NCI-H774 (cell line): ENCODE measurements at regions not wholly inside any gene's neighbourhood (a gene's known extent, or its start where the extent isn't known, plus 50 kb on each side); places are given as distances from the start of the nearest gene placed in this dataset.
A peak's percentile ranks its signal among the peaks of the same experiment; 100 is the strongest.

Source experiments
- DNase-seq: peaks from one replicate; lab custom pipeline; 2025; lab: John Stamatoyannopoulos, UW

GRCh38 chr3:78148986-78149717 is 1109.3 kb downstream of the ROBO2 start:
- no peak for DNase-seq

DNA sequence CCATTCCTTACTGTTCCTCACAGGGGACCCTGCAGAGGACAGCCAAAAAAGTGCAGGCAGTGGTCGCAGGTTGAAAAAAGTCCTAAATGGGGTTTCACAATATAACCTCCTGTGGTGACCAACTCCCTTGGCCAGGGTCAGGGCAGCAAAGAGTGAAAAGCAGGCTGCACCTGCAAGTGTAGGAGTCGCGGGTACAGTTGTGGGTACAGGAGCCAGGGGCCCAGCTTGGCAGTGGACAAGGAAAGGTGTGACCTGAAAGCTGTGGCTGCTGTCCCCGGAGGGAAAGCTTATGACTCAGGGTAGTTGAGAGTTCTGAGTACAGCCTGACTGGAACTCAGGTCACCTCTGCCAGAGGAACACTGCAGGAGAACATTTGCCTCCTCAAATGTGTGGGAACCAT is 1114.1 kb downstream of the ROBO2 start:
- DNase-seq = no peak

- no peak for DNase-seq
These were observed 1114.8 kb downstream of the ROBO2 start for GRCh38 chr3:78154521-78155186.

GRCh38 chr3:78161736-78162135 is 1121.8 kb downstream of the ROBO2 start:
- no peak for DNase-seq

DNA sequence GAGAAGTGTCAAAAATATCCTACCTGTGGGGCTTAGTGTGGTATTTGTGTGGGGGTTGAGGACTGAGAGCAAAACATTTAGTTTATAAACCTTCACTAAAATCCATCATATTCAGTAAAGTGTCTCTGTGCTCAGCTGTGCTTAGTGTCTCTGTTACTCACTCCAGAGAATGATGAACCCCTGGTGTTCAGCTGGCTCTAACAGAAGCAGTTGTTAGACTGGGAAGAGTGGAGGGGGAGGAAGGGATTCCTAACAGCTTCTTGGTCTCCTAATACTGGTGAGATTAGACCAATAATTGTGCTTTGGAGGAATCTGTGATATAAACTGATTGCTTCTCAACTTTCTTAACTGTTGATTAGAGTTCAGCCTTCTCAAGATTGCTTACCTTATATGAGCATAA is 1123.5 kb downstream of the ROBO2 start:
- no peak for DNase-seq

DNA sequence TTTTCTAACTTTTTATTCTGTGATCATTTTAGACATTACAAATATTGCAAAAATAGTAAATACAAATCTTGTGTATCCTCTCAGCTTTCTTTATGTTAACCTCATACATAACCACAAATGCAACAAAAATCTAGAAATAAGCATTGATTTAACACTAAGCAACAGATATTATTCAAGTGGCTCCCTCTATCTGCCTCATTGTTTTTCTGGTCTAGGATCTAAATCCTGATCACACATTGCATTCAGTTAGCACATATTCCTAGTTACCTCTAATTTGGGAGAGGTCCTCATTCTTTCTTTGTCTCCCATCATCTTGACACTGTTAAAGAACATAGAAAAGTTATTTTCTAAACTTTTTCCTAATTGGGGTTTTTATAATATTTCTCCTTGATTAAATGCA is 1126.0 kb downstream of the ROBO2 start:
- no peak for DNase-seq

- no peak for DNase-seq
These were observed 1134.9 kb downstream of the ROBO2 start for GRCh38 chr3:78174821-78175220.

GRCh38 chr3:78176869-78177268 is 1137.0 kb downstream of the ROBO2 start:
- DNase-seq = no peak

DNA sequence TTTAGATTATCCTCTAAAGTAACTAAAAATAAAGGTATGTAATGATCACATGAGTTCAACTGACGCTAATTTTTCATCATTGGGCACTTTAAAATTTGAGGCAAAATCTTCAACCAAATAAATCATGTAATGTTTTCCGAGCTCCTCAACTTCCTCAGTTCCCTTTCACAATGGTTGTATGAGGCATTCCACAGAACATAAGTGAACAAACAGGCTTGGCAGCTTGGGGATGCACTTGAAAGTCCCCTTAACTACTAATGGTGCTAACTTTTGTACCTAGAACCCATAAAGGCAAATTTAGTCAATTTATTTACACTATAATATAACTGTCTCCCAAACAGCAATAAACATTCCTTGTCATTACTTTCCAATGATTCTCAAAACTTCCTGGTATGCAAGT is 1137.9 kb downstream of the ROBO2 start:
- DNase-seq = no peak

- DNase-seq = no peak
These were observed 1138.3 kb downstream of the ROBO2 start for GRCh38 chr3:78178209-78178608.

DNA sequence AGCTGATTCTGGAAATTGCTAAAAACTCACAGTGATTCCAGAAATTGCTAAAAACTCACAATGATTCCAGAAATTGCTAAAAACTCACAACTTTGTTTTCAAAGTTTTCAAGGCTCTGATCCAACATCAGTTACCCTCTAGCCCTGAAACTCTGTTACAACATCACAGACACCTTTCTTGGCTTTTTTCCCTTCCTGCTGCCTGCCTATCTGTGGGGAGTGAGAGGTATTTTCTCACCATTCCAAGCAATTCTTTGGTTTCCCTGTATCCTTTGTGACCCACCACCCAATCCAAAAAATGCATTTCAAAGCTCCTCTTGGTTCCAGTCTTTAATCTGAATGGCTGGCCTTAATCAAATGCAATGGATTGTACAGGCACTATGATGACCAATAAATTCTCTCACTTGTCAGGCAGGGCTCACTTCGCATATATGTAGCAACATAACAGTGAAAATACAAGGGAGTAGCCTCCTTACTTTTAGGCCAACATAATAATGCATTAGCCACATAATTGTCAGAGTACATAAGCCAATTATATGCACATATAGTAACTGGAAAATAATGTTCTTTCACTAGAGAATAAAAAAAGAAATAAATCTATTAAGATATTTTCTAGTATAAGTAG is 1139.0 kb downstream of the ROBO2 start:
- DNase-seq = no peak

DNA sequence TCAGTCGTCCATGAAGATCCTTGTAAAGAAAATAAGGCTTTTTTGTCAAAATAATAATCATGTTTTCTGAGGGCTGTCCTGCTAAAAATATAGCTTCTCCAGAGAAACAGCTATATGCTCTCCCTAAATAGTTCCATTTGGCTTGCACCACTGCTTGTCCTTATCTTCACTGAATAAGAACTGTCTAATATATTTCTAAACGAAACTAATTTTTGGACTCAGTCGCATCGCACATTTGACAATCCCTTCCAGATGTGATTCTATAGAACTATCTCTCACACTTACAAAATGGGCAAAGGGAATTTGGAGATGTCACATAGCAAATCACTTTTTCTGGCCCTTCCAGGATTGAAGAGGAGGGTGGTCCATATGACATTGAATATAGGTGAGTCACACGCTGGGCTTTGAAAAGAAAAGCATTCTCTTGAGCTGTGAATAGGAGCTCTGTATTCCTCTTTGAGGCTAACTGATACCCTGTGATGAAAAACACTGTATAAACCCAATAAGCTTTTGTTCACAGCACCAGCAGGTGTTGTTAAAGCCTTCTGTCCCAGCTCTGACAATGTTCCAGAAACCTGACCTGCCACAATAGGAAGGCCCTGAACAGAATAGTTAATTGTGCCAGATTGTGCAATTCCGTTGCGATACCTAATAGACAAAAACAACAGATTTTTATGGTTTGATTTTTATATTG is 1144.2 kb downstream of the ROBO2 start:
- DNase-seq = peak; percentile 30

- DNase-seq = no peak
These were observed 1146.5 kb downstream of the ROBO2 start for GRCh38 chr3:78186404-78186803.

- DNase-seq = no peak
These were observed 1161.2 kb downstream of the ROBO2 start for GRCh38 chr3:78201091-78201490.

GRCh38 chr3:78204977-78205376 is 1165.1 kb downstream of the ROBO2 start:
- no peak for DNase-seq

DNA sequence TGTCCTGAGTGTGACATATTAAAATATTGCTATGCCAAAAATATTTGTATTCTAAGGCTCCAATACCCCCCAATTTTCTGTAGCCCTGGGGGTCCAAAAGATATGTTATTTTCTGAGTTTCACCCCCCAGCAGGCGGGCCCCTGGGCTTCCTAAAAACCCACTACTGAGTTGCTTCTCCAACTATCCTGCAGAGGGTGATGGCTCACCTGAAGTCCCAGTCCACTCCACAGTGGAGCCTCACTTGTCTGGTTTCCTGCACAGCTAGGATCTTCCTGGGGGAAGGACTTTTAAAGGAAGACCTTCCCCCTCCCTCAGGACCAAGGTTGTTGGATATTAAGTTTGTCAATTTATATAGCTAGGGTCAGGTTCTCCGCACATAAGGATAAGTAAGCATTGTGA is 1181.4 kb downstream of the ROBO2 start:
- no peak for DNase-seq

- DNase-seq = no peak
These were observed 1181.9 kb downstream of the ROBO2 start for GRCh38 chr3:78221796-78222195.

DNA sequence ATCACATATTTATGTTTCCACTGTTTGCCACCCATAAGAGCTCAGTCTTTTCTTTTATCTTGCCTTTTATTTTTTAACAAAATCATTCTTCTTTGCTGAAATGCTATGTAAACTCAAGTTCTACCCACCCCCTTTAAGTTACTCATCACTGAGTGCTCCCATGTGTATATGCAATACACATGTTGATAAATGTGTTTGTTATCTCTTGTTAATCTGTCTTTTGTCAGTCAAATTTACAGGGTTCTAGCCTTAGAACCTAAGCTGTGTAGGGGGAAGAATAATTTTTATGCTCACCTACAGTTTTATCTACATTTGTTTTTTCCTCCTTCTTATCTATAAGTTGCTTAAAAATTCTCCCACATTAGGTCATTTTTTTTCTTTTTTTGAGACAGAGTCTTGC is 1195.9 kb downstream of the ROBO2 start:
- DNase-seq = no peak

DNA sequence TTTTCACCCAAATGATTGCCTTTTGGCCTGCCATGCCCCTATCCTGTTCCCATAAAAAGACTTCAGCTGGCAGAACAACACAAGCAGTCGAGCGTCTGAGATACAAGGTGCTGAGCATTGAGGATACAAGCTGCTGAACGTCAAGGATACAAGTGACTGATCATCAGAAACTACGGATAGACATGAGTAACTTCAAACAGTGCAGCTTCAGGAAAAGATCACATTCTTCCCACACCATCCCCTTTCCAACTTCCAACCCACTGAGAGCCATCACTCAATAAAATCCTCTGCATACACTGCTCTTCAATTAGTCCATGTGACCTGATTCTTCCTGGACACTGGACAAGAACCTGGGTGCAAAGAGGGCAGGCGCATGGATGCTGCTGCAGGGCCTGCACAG is 1198.9 kb downstream of the ROBO2 start:
- DNase-seq = no peak

GRCh38 chr3:78242724-78243123 is 1202.8 kb downstream of the ROBO2 start:
- DNase-seq = no peak

DNA sequence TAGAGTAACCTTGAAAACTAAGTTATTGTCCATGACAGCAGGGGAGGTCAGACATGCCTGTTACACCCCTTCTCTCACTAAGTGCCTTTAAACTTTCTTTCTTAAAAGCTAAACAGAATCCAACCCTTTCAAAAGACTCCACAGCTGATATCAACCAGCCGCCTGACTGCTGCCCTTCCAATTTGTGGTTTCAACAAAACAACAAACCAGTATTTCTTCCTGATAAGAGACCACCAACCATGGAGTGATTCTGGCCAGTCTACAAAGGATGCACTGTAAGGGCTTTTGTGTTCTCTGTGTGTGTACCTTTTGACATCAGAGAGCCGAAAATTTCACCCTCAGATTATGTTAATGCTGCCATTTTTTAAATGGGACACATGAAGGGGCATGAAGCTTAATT is 1204.2 kb downstream of the ROBO2 start:
- no peak for DNase-seq

- no peak for DNase-seq
These were observed 1209.4 kb downstream of the ROBO2 start for GRCh38 chr3:78249294-78249693.

DNA sequence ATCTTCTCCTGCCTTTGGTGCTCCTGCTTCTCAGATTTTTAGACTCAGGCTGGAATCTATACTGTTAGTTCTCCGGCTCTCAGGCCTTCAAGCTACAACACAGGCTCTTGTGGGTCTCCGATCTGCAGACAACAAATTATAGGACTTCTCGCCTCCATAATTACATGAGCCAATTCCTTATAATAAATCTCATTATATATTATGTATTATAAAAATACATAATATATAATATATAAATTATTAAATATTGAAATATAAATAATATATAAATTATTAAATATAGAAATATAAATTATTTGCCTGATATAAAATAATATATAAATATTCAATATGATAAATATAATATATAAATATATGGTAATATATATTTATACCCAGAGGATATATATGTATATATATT is 1214.0 kb downstream of the ROBO2 start:
- DNase-seq = no peak
